OCI-LY1 (cell line): ENCODE measurements at regions not wholly inside any gene's neighbourhood (a gene's known extent, or its start where the extent isn't known, plus 50 kb on each side); places are given as distances from the start of the nearest gene placed in this dataset.

Source experiments
- CTCF ChIP-seq: fragments of 200-600 bp; sonication (generic), shearing (Covaris generic); IDR thresholded peaks from 2 replicates; pipeline ENCODE4 v1.5.1; 2017; ENCODE audit warnings: mild to moderate bottlenecking, antibody characterized with exemption, low read length, moderate library complexity, mixed read lengths
- EZH2 ChIP-seq: fragments of 200-600 bp; sonication (generic), shearing (Covaris generic); IDR thresholded peaks from 2 replicates; pipeline ENCODE4 v1.8.0; 2017; ENCODE audit warnings: borderline replicate concordance, mixed run types, mild to moderate bottlenecking, antibody characterized with exemption, low read length, moderate library complexity, mixed read lengths

- TF ChIP-seq CTCF (no peak), EZH2 (no peak)
These were observed 150.4 kb upstream of the IER5L start for GRCh38 chr9:129328355-129329042.
